ENCODE measurements at regions not wholly inside any gene's neighbourhood (a gene's known extent, or its start where the extent isn't known, plus 50 kb on each side); places are given as distances from the start of the nearest gene placed in this dataset.

DNA sequence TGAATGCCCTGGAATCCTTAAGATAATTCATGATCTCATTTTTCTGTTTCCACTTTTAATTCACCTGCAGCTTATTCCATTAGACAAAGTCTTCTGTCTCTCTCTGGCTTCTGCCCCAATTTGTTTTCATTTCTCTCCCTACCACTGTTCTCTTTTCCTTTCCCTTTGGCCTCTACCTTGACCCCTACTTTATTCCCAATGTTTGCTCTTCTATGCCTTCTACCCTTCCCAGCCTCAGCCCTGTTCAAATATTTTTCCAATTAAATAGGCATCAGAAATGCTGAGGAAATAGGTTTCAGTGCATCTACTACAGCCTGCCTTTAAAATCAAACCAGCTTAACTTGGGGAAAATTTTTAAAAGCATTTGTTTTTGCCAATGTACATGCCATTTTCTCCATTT, 443.7 kb upstream of the CWC22 start:
- TF ChIP-seq, protein P1, sequence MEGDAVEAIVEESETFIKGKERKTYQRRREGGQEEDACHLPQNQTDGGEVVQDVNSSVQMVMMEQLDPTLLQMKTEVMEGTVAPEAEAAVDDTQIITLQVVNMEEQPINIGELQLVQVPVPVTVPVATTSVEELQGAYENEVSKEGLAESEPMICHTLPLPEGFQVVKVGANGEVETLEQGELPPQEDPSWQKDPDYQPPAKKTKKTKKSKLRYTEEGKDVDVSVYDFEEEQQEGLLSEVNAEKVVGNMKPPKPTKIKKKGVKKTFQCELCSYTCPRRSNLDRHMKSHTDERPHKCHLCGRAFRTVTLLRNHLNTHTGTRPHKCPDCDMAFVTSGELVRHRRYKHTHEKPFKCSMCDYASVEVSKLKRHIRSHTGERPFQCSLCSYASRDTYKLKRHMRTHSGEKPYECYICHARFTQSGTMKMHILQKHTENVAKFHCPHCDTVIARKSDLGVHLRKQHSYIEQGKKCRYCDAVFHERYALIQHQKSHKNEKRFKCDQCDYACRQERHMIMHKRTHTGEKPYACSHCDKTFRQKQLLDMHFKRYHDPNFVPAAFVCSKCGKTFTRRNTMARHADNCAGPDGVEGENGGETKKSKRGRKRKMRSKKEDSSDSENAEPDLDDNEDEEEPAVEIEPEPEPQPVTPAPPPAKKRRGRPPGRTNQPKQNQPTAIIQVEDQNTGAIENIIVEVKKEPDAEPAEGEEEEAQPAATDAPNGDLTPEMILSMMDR (IDR thresholded peaks at IDR 0.05; ENCODE audit: unreplicated experiment), result no peak
- Mint-ChIP-seq H3K9me3 (ENCODE audit: low read depth) (no peaks in the 10 kb centered on the region), H3K4me3 (ENCODE audit: low read depth) (no peak overlapping the region), H3K4me1 (ENCODE audit: low read depth) (peaks cover 9% of the 10 kb centered on the region), H3K27ac (no peak overlapping the region), H3K36me3 (ENCODE audit: insufficient read depth) (no peaks in the 10 kb centered on the region), H3K27me3 (no peaks in the 10 kb centered on the region)
- DNase-seq (ENCODE audit: low spot score, unreplicated experiment), result no peak

DNA sequence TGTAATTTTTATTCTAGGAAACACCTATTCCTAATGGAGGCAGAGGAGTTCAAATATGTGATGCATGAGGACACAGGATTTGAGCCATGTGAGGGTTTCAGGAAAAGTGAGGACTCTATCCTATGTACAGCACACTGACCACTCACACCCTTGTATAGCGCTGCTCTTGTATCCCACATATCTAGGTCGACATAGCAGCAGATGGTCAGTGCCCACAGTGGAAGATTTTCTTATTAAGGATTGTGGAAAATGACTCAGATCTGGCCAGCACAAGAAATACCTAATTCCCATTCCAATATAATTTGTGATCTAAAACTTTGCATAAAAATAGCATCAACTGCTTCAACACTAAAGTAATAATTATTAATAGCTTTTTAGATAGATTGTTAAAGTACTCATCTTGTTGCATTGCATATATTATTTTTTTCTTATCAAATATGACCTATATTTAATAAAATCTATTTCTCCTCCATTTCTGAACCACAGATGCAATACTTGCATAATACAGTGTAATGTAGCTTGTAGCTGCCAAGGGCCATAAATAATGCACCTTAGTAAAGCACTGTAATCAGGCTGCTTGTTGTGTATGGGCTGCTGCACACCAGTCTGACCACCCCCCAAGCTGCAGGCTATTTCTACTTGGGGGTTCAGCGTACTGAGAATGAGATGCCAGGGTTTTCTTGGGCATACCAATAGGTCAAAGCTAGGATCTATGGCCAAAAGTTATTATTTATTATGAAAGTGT, 442.2 kb upstream of the CWC22 start:
- Mint-ChIP-seq H3K4me1 (ENCODE audit: low read depth) (peaks cover 9% of the 10 kb centered on the region), H3K27ac (no peak overlapping the region), H3K36me3 (ENCODE audit: insufficient read depth) (no peaks in the 10 kb centered on the region), H3K9me3 (ENCODE audit: low read depth) (no peaks in the 10 kb centered on the region), H3K4me3 (ENCODE audit: low read depth) (no peak overlapping the region), H3K27me3 (no peaks in the 10 kb centered on the region)
- TF ChIP-seq, protein P1 (IDR thresholded peaks at IDR 0.05; ENCODE audit: unreplicated experiment), result no peak
- no peak for DNase-seq (ENCODE audit: low spot score, unreplicated experiment)

DNA sequence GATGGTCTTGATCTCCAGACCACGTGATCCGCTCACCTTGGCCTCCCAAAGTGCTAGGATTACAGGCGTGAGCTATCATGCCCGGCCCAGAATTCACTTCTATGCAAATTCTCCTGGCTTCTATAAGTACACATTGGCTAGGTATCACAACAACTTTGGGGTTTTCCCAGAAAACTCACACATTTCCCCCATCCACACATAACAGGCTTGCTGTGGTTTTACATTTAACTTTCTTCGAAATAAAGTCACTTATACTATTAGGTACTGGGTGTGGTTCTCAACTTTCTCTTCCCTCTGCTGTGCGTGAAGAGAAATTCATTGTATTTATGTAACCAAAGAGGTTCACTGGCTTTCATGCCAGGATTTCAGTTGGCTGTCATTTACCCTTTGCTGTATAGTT, 439.4 kb upstream of the CWC22 start:
- Mint-ChIP-seq H3K9me3 (ENCODE audit: low read depth) (peaks cover 3% of the 10 kb centered on the region), H3K27me3 (no peaks in the 10 kb centered on the region), H3K4me3 (ENCODE audit: low read depth) (no peak overlapping the region), H3K4me1 (ENCODE audit: low read depth) (peaks cover 9% of the 10 kb centered on the region), H3K27ac (no peak overlapping the region), H3K36me3 (ENCODE audit: insufficient read depth) (no peaks in the 10 kb centered on the region)
- TF ChIP-seq, protein P1 (IDR thresholded peaks at IDR 0.05; ENCODE audit: unreplicated experiment), result no peak
- no peak for DNase-seq (ENCODE audit: low spot score, unreplicated experiment)

DNA sequence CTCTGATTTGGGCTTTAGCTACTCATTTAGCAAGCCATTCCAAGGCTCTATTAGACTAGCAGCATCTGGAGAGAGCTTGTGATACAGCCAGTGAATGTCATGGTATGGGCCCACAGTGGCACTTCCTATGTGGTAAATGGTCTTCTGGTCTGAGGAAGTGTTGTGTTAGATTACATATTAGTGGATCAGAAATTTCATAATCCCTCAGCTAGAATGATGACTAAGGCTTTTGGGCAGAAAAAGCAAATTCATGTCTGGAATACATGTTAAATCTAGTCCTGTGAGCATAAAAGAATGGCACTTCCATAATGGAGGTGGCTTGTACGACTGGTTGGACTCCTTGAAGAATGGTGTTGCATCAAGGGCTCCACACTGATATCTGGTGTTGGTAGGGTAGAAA, 436.8 kb upstream of the CWC22 start:
- H3K27ac Mint-ChIP-seq, result no peak overlapping the region
- TF ChIP-seq, protein P1 (IDR thresholded peaks at IDR 0.05; ENCODE audit: unreplicated experiment), result no peak
- no peaks in the 10 kb centered on the region for H3K4me1 Mint-ChIP-seq (ENCODE audit: low read depth)
- no peak for DNase-seq (ENCODE audit: low spot score, unreplicated experiment)
- no peak overlapping the region for H3K4me3 Mint-ChIP-seq (ENCODE audit: low read depth)
- no peaks in the 10 kb centered on the region for H3K36me3 Mint-ChIP-seq (ENCODE audit: insufficient read depth)
- no peaks in the 10 kb centered on the region for H3K27me3 Mint-ChIP-seq
- H3K9me3 Mint-ChIP-seq (ENCODE audit: low read depth), result peaks cover 3% of the 10 kb centered on the region

DNA sequence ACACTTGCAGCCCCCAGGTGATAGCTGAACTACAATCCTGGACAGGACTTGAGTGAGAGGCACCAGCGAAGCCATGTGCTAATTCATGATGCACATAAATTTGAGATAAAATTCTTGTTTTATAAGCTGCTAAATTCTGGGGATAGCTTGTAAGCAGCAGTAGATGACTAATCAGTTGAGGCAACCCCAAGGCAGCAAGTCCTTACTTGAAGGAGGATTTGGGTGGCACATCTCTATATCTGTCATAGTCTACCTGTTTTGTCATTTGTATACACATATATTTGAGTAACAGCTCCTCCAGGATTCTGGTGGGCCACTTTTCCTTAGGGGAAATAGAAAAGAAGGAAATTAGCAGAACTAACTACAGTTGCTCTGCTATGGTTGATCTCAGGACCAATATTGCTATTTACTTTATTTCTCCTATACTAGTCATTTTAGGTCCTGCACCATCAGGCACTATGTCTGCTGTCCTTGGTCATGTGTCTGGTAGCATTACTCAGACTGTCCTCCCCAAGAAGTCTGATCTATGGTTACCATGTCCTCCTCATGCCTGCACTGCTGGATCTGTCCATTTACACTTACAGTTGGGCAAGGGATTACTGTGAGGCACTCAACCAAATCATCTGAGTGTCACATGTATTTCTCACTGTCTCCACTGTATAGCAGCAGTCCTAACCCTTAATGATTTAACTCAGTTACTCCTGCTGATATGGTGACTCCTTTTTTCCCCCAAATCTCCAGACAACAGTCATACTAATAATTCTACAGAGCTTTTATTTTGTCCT, 436.0 kb upstream of the CWC22 start:
- Mint-ChIP-seq H3K4me1 (ENCODE audit: low read depth) (no peaks in the 10 kb centered on the region), H3K4me3 (ENCODE audit: low read depth) (no peak overlapping the region), H3K9me3 (ENCODE audit: low read depth) (peaks cover 3% of the 10 kb centered on the region), H3K36me3 (ENCODE audit: insufficient read depth) (no peaks in the 10 kb centered on the region), H3K27me3 (no peaks in the 10 kb centered on the region), H3K27ac (no peak overlapping the region)
- DNase-seq (ENCODE audit: low spot score, unreplicated experiment), result no peak
- TF ChIP-seq, protein P1 (IDR thresholded peaks at IDR 0.05; ENCODE audit: unreplicated experiment), result no peak

Data from progenitor cell of endocrine pancreas (in vitro differentiated cells).